Adrenal gland (tissue), 9 donors: ENCODE measurements at regions not wholly inside any gene's neighbourhood (a gene's known extent, or its start where the extent isn't known, plus 50 kb on each side); places are given as distances from the start of the nearest gene placed in this dataset.

Experiments used
- DNase-seq, 7 donors: peaks; one replicate each; pipeline ENCODE4 v3.0.0-alpha.2; 2019 to 2020
- H3K27ac ChIP-seq, 5 donors: fragments of 200-600 bp; sonication (generic) in 4 of 5; 1 replicate in 3 of 5; 2 replicates in 2 of 5; pipeline versions ENCODE4 v1.5.1 to v1.8.0; 2016 to 2020; ENCODE audit warnings: mild to moderate bottlenecking in 1 of 5
- H3K27me3 ChIP-seq: fragments of 200-600 bp; 2 replicates; pipeline ENCODE4 v1.8.0; 2021
- H3K36me3 ChIP-seq, 2 donors: fragments of 200-600 bp; replicated peaks in 1 of 2; 1 replicate in 1 of 2; 2 replicates in 1 of 2; pipeline versions ENCODE4 v1.5.1 to v1.8.0; 2018 to 2022
- H3K4me1 ChIP-seq, 2 donors: fragments of 200-600 bp; replicated peaks in 1 of 2; 1 replicate in 1 of 2; 2 replicates in 1 of 2; pipeline versions ENCODE4 v1.5.1 to v1.8.0; 2018 to 2021
- H3K4me3 ChIP-seq, 4 donors: fragments of 200-600 bp; sonication (generic) in 3 of 4; one replicate each; pipeline ENCODE4 v1.5.1; 2016 to 2018
- H3K9me3 ChIP-seq, 3 donors: fragments of 200-600 bp; sonication (generic) in 1 of 3; replicated peaks in 1 of 3; 1 replicate in 2 of 3; 2 replicates in 1 of 3; pipeline versions ENCODE4 v1.5.1 to v1.8.0; 2016 to 2021
- CTCF ChIP-seq, 6 experiments: fragments of 450-650 bp in 4 of 6; fragments of 200-600 bp in 2 of 6; sonication (generic) in 1 of 6; IDR thresholded peaks; 1 replicate in 5 of 6; 2 replicates in 1 of 6; pipeline versions ENCODE4 v1.5.1 to v1.8.0; 2016 to 2021; ENCODE audit warnings: antibody characterized with exemption in 6 of 6, mild to moderate bottlenecking in 2 of 6, moderate library complexity in 1 of 6
- POLR2A ChIP-seq, 2 donors: fragments of 450-650 bp; IDR thresholded peaks; one replicate each; pipeline ENCODE4 v1.6.1; 2017; ENCODE audit warnings: antibody characterized with exemption in 2 of 2, mild to moderate bottlenecking in 2 of 2, moderate library complexity in 1 of 2
- WGBS, 4 donors: extraction: QIAGEN DNeasy Blood & Tissue Kit in 2 of 4; methylation state at CpG; one replicate each; pipeline versions ENCODE4 v1.1.5 to v1.1.7; 2013 to 2017; 5-methylcytosine and 5-hydroxymethylcytosine counted together
- intact Hi-C, 2 donors: fragments of 100-400 bp; cut with DNase I; formaldehyde crosslinking; loops; one replicate each; pipeline versions ENCODE4 v1.14.1 to v1.15.0; 2022 to 2023
- donor health status: healthy with polysubstance abuse.
- donor health status: Bipolar disorder and iron deficiency.
- donor health status: DM: yes; HTN: yes; CAD: no.
- donor health status: DM: no; HTN: no; CAD: no.
- donor health status: DM: no; HTN: no; CAD: no.

GRCh38 chr1:199168888-199169585 lies 530.2 kb downstream of the PTPRC start:
- no peak for DNase-seq
- 62 to 82% (median 71%) methylated on average over 2 of the region's 2 CpGs for WGBS, 4 donors

GRCh38 chr1:199170711-199171110 lies 531.9 kb downstream of the PTPRC start:
- DNase-seq = no peak
- Histone ChIP-seq H3K4me3 (no peak overlapping the region), H3K27me3 (no peaks in the 10 kb centered on the region), H3K27ac (no peak overlapping the region), H3K4me1 (no peaks in the 10 kb centered on the region), H3K9me3 (no peaks in the 10 kb centered on the region), H3K36me3 (no peaks in the 10 kb centered on the region)
- WGBS, 4 donors = 77 to 86% (median 83%) methylated on average over 3 of the region's 3 CpGs
- TF ChIP-seq POLR2A (IDR thresholded peaks at IDR 0.05) = no peak
- no peak for TF ChIP-seq CTCF (IDR thresholded peaks at IDR 0.05)
- intact Hi-C loops = no loop called here

More at GRCh38 chr1:199168888-199169585, 530.2 kb downstream of the PTPRC start:
- no peaks in the 10 kb centered on the region for H3K4me1 ChIP-seq
- H3K27ac ChIP-seq = no peak overlapping the region
- intact Hi-C loops = no loop called here
- TF ChIP-seq CTCF (IDR thresholded peaks at IDR 0.05) (no peak), POLR2A (IDR thresholded peaks at IDR 0.05) (no peak)
- H3K4me3 ChIP-seq = no peak overlapping the region
- H3K9me3 ChIP-seq = no peaks in the 10 kb centered on the region
- H3K27me3 ChIP-seq = no peaks in the 10 kb centered on the region
- no peaks in the 10 kb centered on the region for H3K36me3 ChIP-seq

- Histone ChIP-seq H3K9me3 (no peaks in the 10 kb centered on the region), H3K4me3 (no peak overlapping the region), H3K4me1 (no peaks in the 10 kb centered on the region), H3K36me3 (no peaks in the 10 kb centered on the region), H3K27ac (no peak overlapping the region), H3K27me3 (no peaks in the 10 kb centered on the region)
- intact Hi-C loops = no loop called here
- no peak for TF ChIP-seq CTCF (IDR thresholded peaks at IDR 0.05)
- TF ChIP-seq POLR2A (IDR thresholded peaks at IDR 0.05) = no peak
- WGBS, 4 donors = 65 to 76% (median 73%) methylated on average over 4 of the region's 4 CpGs
- no peak for DNase-seq
Observed at GRCh38 chr1:199172171-199173124, 533.6 kb downstream of the PTPRC start.

GRCh38 chr1:199173356-199173755 lies 534.5 kb downstream of the PTPRC start:
- TF ChIP-seq POLR2A (IDR thresholded peaks at IDR 0.05) (no peak), CTCF (IDR thresholded peaks at IDR 0.05) (no peak)
- H3K9me3 ChIP-seq = no peaks in the 10 kb centered on the region

More at GRCh38 chr1:199173356-199173755, 534.5 kb downstream of the PTPRC start:
- intact Hi-C loops = no loop called here
- H3K4me3 ChIP-seq = no peak overlapping the region
- H3K4me1 ChIP-seq = no peaks in the 10 kb centered on the region
- DNase-seq = no peak
- no peaks in the 10 kb centered on the region for H3K27me3 ChIP-seq
- H3K27ac ChIP-seq = no peak overlapping the region
- no peaks in the 10 kb centered on the region for H3K36me3 ChIP-seq
